K562 (cell line): ENCODE measurements at regions not wholly inside any gene's neighbourhood (a gene's known extent, or its start where the extent isn't known, plus 50 kb on each side); places are given as distances from the start of the nearest gene placed in this dataset.

Source experiments
- ATAC-seq: fragments of 200-7000 bp; cut with Tn5 transposase; 3 replicates; pipeline ENCODE4 v1.9.1; 2020; ENCODE audit warnings: moderate library complexity
- BruUV-seq: library from RNA; stranded (reverse); fragments of 400-500 nt; replicated peaks from 2 replicates; lab custom pipeline; 2021; lab: Mats Ljungman, UMichigan
- CTCF ChIA-PET: fragments of 300-600 bp; formaldehyde crosslinking; extraction: SDS; loops from one replicate; lab custom pipeline; 2021; ENCODE audit warnings: low intra/inter-chr PET ratio; lab: Yijun Ruan, JAX
- POLR2A ChIA-PET: fragments of 300-600, 350-650 bp; sonication (Branson Sonifier 250); formaldehyde crosslinking; extraction: SDS; loops from one replicate; lab custom pipeline; 2021; ENCODE audit warnings: antibody characterized with exemption, inconsistent platforms; lab: Yijun Ruan, JAX
- DNase-seq, 4 experiments: peaks; one replicate each; pipeline versions ENCODE4 v3.0.0 to v3.0.0-alpha.2; 2011 to 2018; ENCODE audit warnings: low spot score in 3 of 4, mixed read lengths in 3 of 4; ENCODE audit errors: extremely low read depth in 1 of 4
- FAIRE-seq: peaks from 2 replicates; lab custom pipeline; 2011; peaks lifted over from hg19 to GRCh38; lab: Jason Lieb, UNC
- H2AFZ ChIP-seq: 2 replicates; pipeline ENCODE4 v1.6.0; 2011; ENCODE audit warnings: low read depth, low read length, control low read depth, inconsistent platforms
- H3K27ac ChIP-seq: fragments of 200-600 bp; 3 replicates; pipeline ENCODE4 v1.8.0; 2011; ENCODE audit warnings: low read depth, mild to moderate bottlenecking, control low read depth, inconsistent platforms, low read length, moderate library complexity, mixed read lengths; ENCODE audit errors: extremely low read depth
- H3K27me3 ChIP-seq, 2 experiments: fragments of 300-600 bp in 1 of 2; 2 replicates in 1 of 2; 3 replicates in 1 of 2; pipeline versions ENCODE4 v1.6.0 to v1.8.0; 2011; ENCODE audit warnings: inconsistent platforms in 2 of 2, low read length in 2 of 2, mild to moderate bottlenecking in 1 of 2, mixed read lengths in 1 of 2, moderate library complexity in 1 of 2; ENCODE audit not compliant: control insufficient read depth in 2 of 2, insufficient read depth in 2 of 2
- H3K36me3 ChIP-seq: fragments of 300-600 bp; 3 replicates; pipeline ENCODE4 v1.8.0; 2011; ENCODE audit warnings: mild to moderate bottlenecking, low read length, inconsistent platforms; ENCODE audit not compliant: control insufficient read depth, insufficient read depth
- H3K4me1 ChIP-seq, 2 experiments: fragments of 200-600 bp in 1 of 2; replicated peaks in 1 of 2; 2 replicates in 1 of 2; 3 replicates in 1 of 2; pipeline versions ENCODE4 v1.5.1 to v1.8.0; 2011; ENCODE audit warnings: inconsistent platforms in 2 of 2, low read length in 2 of 2, mild to moderate bottlenecking in 1 of 2, mixed read lengths in 1 of 2, moderate library complexity in 1 of 2; ENCODE audit not compliant: control insufficient read depth in 2 of 2, insufficient read depth in 2 of 2
- H3K4me2 ChIP-seq: 2 replicates; pipeline ENCODE4 v1.6.1; 2011; ENCODE audit warnings: low read length, control low read depth, inconsistent platforms, mixed read lengths; ENCODE audit not compliant: insufficient read depth
- H3K4me3 ChIP-seq: fragments of 200-600 bp; sonication (generic), shearing (Covaris generic); 2 replicates; pipeline ENCODE4 v1.5.1; 2016; ENCODE audit warnings: control low read depth, inconsistent platforms
- H3K79me2 ChIP-seq: fragments of 200-600 bp; 3 replicates; pipeline ENCODE4 v1.8.0; 2011; ENCODE audit warnings: low read length, inconsistent platforms; ENCODE audit not compliant: control insufficient read depth, insufficient read depth
- H3K9ac ChIP-seq, 2 experiments: 2 replicates each; pipeline versions ENCODE4 v1.6.0 to v1.6.1; 2011; ENCODE audit warnings: low read depth in 2 of 2, low read length in 2 of 2, control low read depth in 1 of 2, inconsistent platforms in 1 of 2, mild to moderate bottlenecking in 1 of 2, mixed read lengths in 1 of 2; ENCODE audit not compliant: insufficient read depth in 1 of 2
- H3K9me1 ChIP-seq: one replicate; pipeline ENCODE4 v1.6.0; 2011; ENCODE audit warnings: inconsistent platforms, mild to moderate bottlenecking, low read length, moderate library complexity; ENCODE audit not compliant: control insufficient read depth, insufficient read depth
- H3K9me3 ChIP-seq: replicated peaks from 2 replicates; pipeline ENCODE4 v1.5.1; 2011; ENCODE audit warnings: low read depth, low read length, inconsistent platforms; ENCODE audit not compliant: control insufficient read depth, insufficient read depth
- H4K20me1 ChIP-seq: replicated peaks from 2 replicates; pipeline ENCODE4 v1.6.1; 2011; ENCODE audit warnings: low read length, inconsistent platforms, mixed read lengths; ENCODE audit not compliant: control insufficient read depth, insufficient read depth
- CHCHD3 ChIP-seq: fragments of 250-450 bp; sonication (Bioruptor Pico); IDR thresholded peaks from 2 replicates; pipeline ENCODE4 v2.1.2; 2022; ENCODE audit warnings: mild to moderate bottlenecking
- CREB1 ChIP-seq, 2 experiments: sonication (generic) in 1 of 2; formaldehyde crosslinking in 1 of 2; IDR thresholded peaks; 2 replicates each; pipeline versions ENCODE4 v1.6.1 to v1.8.0; 2012 to 2022; ENCODE audit warnings: inconsistent platforms in 1 of 2, mild to moderate bottlenecking in 1 of 2, missing genetic modification reagents in 1 of 2, moderate library complexity in 1 of 2
- KDM4B ChIP-seq, 2 experiments: fragments of 450-650 bp in 1 of 2; sonication (generic) in 1 of 2; IDR thresholded peaks; 2 replicates each; pipeline ENCODE4 v1.6.1; 2016 to 2017; ENCODE audit warnings: borderline replicate concordance in 2 of 2, antibody characterized with exemption in 1 of 2, low read depth in 1 of 2, mild to moderate bottlenecking in 1 of 2
- MAFF ChIP-seq: IDR thresholded peaks from 2 replicates; pipeline ENCODE4 v1.6.1; 2012; ENCODE audit warnings: low read length, improper control_type of control experiment
- MCM2 ChIP-seq: fragments of 450-650 bp; IDR thresholded peaks from 2 replicates; pipeline ENCODE4 v1.6.1; 2017; ENCODE audit warnings: low read depth, mild to moderate bottlenecking
- MYC ChIP-seq, 2 experiments: fragments of 250-450 bp in 1 of 2; sonication (Bioruptor Pico) in 1 of 2; IDR thresholded peaks; 2 replicates each; pipeline versions ENCODE4 v1.5.1 to v1.6.1; 2012 to 2021; ENCODE audit warnings: low read depth in 2 of 2, borderline replicate concordance in 1 of 2, improper control_type of control experiment in 1 of 2, low read length in 1 of 2, mild to moderate bottlenecking in 1 of 2, moderate library complexity in 1 of 2
- PURB ChIP-seq: sonication (generic); formaldehyde crosslinking; IDR thresholded peaks from 2 replicates; pipeline ENCODE4 v1.9.0; 2021; ENCODE audit warnings: low read depth, mild to moderate bottlenecking, missing genetic modification reagents
- TAF9B ChIP-seq: fragments of 450-650 bp; IDR thresholded peaks from 2 replicates; pipeline ENCODE4 v1.6.1; 2018; ENCODE audit warnings: mild to moderate bottlenecking; ENCODE audit not compliant: partially characterized antibody
- TAL1 ChIP-seq: fragments of 450-650 bp; IDR thresholded peaks from 2 replicates; pipeline ENCODE4 v1.6.1; 2016; ENCODE audit warnings: mild to moderate bottlenecking
- YBX1 ChIP-seq: fragments of 450-650 bp; IDR thresholded peaks from 2 replicates; pipeline ENCODE4 v1.7.1; 2016; ENCODE audit warnings: mild to moderate bottlenecking
- ZNF134 ChIP-seq: fragments of 250-450 bp; sonication (Bioruptor Pico); conservative IDR thresholded peaks from 2 replicates; pipeline ENCODE4 v1.4.0; 2020
- ZNF197 ChIP-seq: fragments of 200-800 bp; sonication (Bioruptor generic); IDR thresholded peaks from 2 replicates; pipeline ENCODE4 v1.6.1; 2016; ENCODE audit warnings: low read depth, missing genetic modification characterization, missing compliant biosample characterization
- ZNF239 ChIP-seq: fragments of 250-450 bp; sonication (Bioruptor Pico); IDR thresholded peaks from 2 replicates; pipeline ENCODE4 v1.4.0; 2020; ENCODE audit warnings: mild to moderate bottlenecking
- ZNF75A ChIP-seq: fragments of 450-650 bp; formaldehyde crosslinking; IDR thresholded peaks from 2 replicates; pipeline ENCODE4 v1.4.0; 2020; ENCODE audit warnings: mild to moderate bottlenecking
- whole genome bisulfite sequencing: fragments of 100-300 bp; shearing (Covaris generic); methylation state at CpG from one replicate; pipeline ENCODE4 v1.1.6; 2016; ENCODE audit warnings: low coverage, mixed read lengths; ENCODE audit not compliant: insufficient coverage; ENCODE audit errors: missing lambda C conversion rate; 5-methylcytosine and 5-hydroxymethylcytosine counted together
- in situ Hi-C: fragments of 300-500 bp; cut with MboI; formaldehyde crosslinking; loops from 4 replicates; pipeline ENCODE4 v1.15.0; 2018; ENCODE audit warnings: inconsistent platforms, mixed read lengths
- intact Hi-C: fragments of 100-400 bp; cut with micrococcal nuclease; formaldehyde crosslinking; loops from 2 replicates; pipeline ENCODE4 v1.14.2; 2022
- TF ChIP-seq, protein P1 (sequence below): fragments of 250-450 bp; sonication (Bioruptor Pico); IDR thresholded peaks from 2 replicates; pipeline ENCODE4 v1.9.0; 2021; ENCODE audit warnings: mild to moderate bottlenecking, inconsistent platforms
- TF ChIP-seq, protein P2 (sequence below): IDR thresholded peaks from 2 replicates; pipeline ENCODE4 v1.6.1; 2016; ENCODE audit warnings: missing genetic modification characterization, missing compliant biosample characterization
- TF ChIP-seq, protein P3 (sequence below): sonication (generic); formaldehyde crosslinking; IDR thresholded peaks from 2 replicates; pipeline ENCODE4 v1.8.1; 2023; ENCODE audit warnings: mild to moderate bottlenecking, missing genetic modification reagents

DNA sequence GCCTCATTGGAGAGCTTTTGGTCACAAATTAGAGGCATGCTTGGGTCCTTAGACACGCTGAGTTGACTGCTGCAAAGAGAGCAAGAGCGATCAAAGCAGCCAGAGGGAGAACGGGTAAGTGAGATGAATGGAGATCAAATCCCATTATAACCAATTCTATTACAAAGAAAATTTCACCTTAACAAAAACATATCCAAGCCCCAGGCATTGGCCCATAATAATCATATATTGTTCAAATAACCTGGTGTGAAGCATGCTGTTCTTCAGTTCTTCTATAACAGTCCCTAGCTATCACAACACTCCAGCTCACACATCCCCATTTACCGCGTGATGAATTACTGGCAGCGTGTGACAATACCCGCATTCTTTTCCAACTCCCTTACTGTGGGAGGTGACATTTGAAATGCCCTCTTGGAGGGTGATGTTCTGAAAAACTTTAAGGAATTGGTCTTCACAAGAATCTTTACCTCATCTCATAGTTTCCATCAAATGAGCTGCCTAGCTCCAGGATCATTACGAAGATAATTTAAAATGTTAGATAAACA, 156.1 kb upstream of the PLXNA4 start (continued):
- TF ChIP-seq MYC (IDR thresholded peaks at IDR 0.05; ENCODE audit: low read depth, low read length) = no peak
- no peak for TF ChIP-seq MYC (CRISPR knock-in tag; IDR thresholded peaks at IDR 0.05; ENCODE audit: borderline replicate concordance, low read depth)
- TF ChIP-seq MCM2 = no peak
- TF ChIP-seq ZNF134 = no peak
- no peak for TF ChIP-seq ZNF239 (CRISPR knock-in tag)
- no peak for TF ChIP-seq ZNF75A (CRISPR knock-in tag)

GRCh38 chr7:132730105-132730504, 153.8 kb upstream of the PLXNA4 start:
- H2AFZ ChIP-seq = no peak overlapping the region
- intact Hi-C loops = no loop called here
- BruUV-seq = no TSS peak
- TF ChIP-seq PURB (CRISPR knock-in tag) = no peak
- TF ChIP-seq, protein P1, sequence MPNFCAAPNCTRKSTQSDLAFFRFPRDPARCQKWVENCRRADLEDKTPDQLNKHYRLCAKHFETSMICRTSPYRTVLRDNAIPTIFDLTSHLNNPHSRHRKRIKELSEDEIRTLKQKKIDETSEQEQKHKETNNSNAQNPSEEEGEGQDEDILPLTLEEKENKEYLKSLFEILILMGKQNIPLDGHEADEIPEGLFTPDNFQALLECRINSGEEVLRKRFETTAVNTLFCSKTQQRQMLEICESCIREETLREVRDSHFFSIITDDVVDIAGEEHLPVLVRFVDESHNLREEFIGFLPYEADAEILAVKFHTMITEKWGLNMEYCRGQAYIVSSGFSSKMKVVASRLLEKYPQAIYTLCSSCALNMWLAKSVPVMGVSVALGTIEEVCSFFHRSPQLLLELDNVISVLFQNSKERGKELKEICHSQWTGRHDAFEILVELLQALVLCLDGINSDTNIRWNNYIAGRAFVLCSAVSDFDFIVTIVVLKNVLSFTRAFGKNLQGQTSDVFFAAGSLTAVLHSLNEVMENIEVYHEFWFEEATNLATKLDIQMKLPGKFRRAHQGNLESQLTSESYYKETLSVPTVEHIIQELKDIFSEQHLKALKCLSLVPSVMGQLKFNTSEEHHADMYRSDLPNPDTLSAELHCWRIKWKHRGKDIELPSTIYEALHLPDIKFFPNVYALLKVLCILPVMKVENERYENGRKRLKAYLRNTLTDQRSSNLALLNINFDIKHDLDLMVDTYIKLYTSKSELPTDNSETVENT = no peak
- TF ChIP-seq, protein P2, sequence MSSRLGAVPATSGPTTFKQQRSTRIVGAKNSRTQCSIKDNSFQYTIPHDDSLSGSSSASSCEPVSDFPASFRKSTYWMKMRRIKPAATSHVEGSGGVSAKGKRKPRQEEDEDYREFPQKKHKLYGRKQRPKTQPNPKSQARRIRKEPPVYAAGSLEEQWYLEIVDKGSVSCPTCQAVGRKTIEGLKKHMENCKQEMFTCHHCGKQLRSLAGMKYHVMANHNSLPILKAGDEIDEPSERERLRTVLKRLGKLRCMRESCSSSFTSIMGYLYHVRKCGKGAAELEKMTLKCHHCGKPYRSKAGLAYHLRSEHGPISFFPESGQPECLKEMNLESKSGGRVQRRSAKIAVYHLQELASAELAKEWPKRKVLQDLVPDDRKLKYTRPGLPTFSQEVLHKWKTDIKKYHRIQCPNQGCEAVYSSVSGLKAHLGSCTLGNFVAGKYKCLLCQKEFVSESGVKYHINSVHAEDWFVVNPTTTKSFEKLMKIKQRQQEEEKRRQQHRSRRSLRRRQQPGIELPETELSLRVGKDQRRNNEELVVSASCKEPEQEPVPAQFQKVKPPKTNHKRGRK (tag) = no peak
- TF ChIP-seq MAFF = no peak
- TF ChIP-seq KDM4B (IDR thresholded peaks at IDR 0.05; ENCODE audit: borderline replicate concordance in 2 of 2, low read depth in 1 of 2) = no peak
- no peak for TF ChIP-seq TAF9B
- no peak for TF ChIP-seq CREB1 (IDR thresholded peaks at IDR 0.05)
- no peak for TF ChIP-seq CREB1 (CRISPR knock-in tag; IDR thresholded peaks at IDR 0.05)
- no peak for TF ChIP-seq YBX1
- TF ChIP-seq CHCHD3 = no peak
- no peak for TF ChIP-seq ZNF197 (CRISPR knock-in tag)
- TF ChIP-seq, protein P3, sequence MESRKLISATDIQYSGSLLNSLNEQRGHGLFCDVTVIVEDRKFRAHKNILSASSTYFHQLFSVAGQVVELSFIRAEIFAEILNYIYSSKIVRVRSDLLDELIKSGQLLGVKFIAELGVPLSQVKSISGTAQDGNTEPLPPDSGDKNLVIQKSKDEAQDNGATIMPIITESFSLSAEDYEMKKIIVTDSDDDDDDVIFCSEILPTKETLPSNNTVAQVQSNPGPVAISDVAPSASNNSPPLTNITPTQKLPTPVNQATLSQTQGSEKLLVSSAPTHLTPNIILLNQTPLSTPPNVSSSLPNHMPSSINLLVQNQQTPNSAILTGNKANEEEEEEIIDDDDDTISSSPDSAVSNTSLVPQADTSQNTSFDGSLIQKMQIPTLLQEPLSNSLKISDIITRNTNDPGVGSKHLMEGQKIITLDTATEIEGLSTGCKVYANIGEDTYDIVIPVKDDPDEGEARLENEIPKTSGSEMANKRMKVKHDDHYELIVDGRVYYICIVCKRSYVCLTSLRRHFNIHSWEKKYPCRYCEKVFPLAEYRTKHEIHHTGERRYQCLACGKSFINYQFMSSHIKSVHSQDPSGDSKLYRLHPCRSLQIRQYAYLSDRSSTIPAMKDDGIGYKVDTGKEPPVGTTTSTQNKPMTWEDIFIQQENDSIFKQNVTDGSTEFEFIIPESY (CRISPR knock-in tag) = no peak
- TF ChIP-seq TAL1 = no peak

More at GRCh38 chr7:132730105-132730504, 153.8 kb upstream of the PLXNA4 start:
- no peak overlapping the region for H3K9ac ChIP-seq
- ChIA-PET POLR2A (interaction anchor here (0.6 kb wide), 1 partner anchor 12 kb away, joined by 3 read pairs; no protein-coding TSS in a partner anchor), CTCF (no interaction called here)
- in situ Hi-C loops = no loop called here
- ATAC-seq = no peak
- H3K79me2 ChIP-seq = no peaks in the 10 kb centered on the region
- H3K4me1 ChIP-seq = no peaks in the 10 kb centered on the region; a peak in 1 of 5 replicates
- WGBS = 2% methylated on average over 4 of the region's 4 CpGs
- FAIRE-seq = no peak
- no peaks in the 10 kb centered on the region for H3K9me3 ChIP-seq
- no peak overlapping the region for H3K4me2 ChIP-seq
- peaks cover 40% of the 10 kb centered on the region in 2 experiments for H3K27me3 ChIP-seq
- H3K9me1 ChIP-seq = no peaks in the 10 kb centered on the region
- no peak overlapping the region for H3K4me3 ChIP-seq
- H3K36me3 ChIP-seq = no peaks in the 10 kb centered on the region
- DNase-seq = no peak
- no peaks in the 10 kb centered on the region for H4K20me1 ChIP-seq
- H3K27ac ChIP-seq = no peak overlapping the region
